ENCODE measurements at regions not wholly inside any gene's neighbourhood (a gene's known extent, or its start where the extent isn't known, plus 50 kb on each side); places are given as distances from the start of the nearest gene placed in this dataset.

DNA sequence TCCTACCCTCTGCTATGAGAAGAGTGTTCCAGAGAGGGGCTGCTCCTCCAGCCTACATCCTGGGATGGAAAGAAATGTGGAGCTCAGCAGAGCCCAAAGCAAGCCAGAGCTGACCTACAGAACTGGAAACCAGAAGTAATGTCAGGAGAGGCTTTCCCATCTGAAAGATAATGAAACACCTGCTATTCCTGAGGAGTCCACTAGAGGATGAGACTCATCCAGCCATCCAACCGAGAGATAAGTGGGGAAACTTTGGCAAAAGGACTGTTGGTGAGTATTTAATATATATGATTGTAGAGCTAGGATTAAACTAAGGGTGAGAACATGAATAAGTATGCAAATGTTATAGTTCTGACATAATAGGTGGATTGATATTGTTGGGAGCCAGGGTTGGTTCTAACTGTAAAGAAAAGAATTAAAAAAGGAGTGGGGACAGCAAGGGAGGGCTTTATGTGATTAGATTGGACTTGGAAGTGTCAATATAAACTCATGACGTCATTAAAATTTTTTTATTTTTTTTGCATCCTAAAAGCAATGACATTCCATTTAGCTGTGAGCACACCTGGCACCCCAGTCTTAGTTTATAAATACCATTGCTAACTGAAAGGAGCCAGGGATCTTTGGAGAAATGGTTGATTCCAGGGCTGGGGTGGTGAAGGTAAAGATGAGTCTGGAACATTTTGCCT, 312.8 kb upstream of the NFE2L3 start:
- Mint-ChIP-seq H3K27ac (no peak overlapping the region), H3K9me3 (no peaks in the 10 kb centered on the region), H3K4me3 (no peak overlapping the region), H3K4me1 (no peaks in the 10 kb centered on the region), H3K27me3 (peaks cover 16% of the 10 kb centered on the region), H3K36me3 (no peaks in the 10 kb centered on the region)

DNA sequence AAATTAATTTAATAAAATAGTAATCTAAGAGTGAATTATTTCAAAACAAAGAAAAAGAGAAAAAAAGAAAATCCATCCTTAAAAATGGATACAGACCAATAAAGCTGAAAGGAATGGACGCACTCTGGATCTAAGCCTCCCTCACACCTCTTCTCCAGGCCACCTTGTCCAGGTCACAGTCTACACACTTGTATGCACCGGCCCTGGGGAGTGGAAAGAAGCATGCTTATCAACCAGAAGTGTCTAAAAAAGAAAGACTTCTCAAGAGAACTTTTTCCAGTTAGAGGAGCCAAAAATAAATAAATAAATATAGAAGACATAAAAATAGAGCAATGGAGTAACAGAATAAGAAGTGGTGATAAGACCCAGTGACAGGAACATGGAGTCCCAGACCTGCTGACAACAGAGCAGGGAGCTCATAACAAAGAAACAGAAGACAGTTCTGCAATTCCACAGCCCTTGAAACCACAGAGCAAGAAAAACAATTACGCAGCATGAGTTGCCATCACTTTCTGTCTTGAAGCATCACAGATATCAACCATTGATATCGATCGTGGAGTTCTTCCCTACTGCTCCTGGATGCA, 311.7 kb upstream of the NFE2L3 start:
- Mint-ChIP-seq H3K36me3 (no peaks in the 10 kb centered on the region), H3K4me3 (no peak overlapping the region), H3K4me1 (no peaks in the 10 kb centered on the region)

GRCh38 chr7:25841575-25841974, 310.4 kb upstream of the NFE2L3 start:
- Mint-ChIP-seq H3K4me3 (no peak overlapping the region), H3K9me3 (no peaks in the 10 kb centered on the region), H3K27me3 (peaks cover 11% of the 10 kb centered on the region), H3K36me3 (no peaks in the 10 kb centered on the region), H3K4me1 (no peaks in the 10 kb centered on the region), H3K27ac (no peak overlapping the region)

More for the DNA sequence above, 311.7 kb upstream of the NFE2L3 start:
- Mint-ChIP-seq H3K27me3 (peaks cover 14% of the 10 kb centered on the region), H3K27ac (no peak overlapping the region), H3K9me3 (no peaks in the 10 kb centered on the region)

DNA sequence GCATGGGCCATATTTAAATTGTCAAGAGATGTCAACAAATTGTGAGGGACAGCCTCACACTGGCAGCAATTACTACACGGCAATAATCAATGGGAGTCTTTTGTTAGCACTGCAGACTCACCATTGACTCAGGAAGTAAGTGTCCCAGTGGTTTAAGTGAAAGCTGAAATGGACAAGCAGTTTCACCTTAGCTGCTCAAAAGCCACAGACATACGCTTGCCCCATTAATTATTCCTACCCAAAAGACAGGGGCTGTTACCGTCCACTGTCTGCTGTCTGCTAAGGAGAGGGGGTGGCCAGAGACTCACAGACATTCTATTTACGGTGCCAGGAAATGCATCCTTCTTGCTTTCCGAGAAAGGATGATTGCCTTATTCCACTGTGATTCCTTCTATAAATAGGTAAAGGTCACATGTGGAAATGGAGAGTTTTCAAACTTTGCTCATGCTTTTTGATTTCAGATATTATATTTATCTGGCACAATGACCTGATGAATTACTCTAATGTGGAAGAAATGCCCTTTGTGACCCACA, 309.7 kb upstream of the NFE2L3 start:
- H3K27me3 Mint-ChIP-seq = peaks cover 10% of the 10 kb centered on the region
- no peak overlapping the region for H3K27ac Mint-ChIP-seq
- no peaks in the 10 kb centered on the region for H3K36me3 Mint-ChIP-seq
- H3K9me3 Mint-ChIP-seq = no peaks in the 10 kb centered on the region
- H3K4me1 Mint-ChIP-seq = no peaks in the 10 kb centered on the region
- H3K4me3 Mint-ChIP-seq = no peak overlapping the region

DNA sequence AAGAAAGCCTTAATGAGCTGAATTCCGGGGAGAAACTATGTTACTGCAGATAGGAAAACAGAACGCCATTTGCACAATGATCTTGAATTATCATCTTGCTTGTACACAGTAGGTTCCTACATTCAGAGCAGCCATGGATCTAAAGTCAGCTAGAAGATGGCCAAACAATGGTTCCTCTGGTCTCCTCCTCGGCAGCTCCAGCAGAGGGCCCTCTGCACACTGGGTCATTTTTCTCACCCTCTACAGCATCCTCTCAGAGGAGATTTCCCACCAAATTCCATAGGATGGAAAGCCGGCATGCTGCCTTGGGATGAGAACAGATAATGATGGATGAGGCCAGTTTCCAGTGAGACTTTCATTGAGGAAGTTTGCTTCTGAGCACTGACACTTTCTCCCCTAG, 308.5 kb upstream of the NFE2L3 start:
- Mint-ChIP-seq H3K4me1 (no peaks in the 10 kb centered on the region), H3K4me3 (no peak overlapping the region), H3K36me3 (no peaks in the 10 kb centered on the region)

GRCh38 chr7:25844102-25844870, 307.7 kb upstream of the NFE2L3 start:
- no peak overlapping the region for H3K4me3 Mint-ChIP-seq
- H3K27me3 Mint-ChIP-seq = peaks cover 9% of the 10 kb centered on the region
- no peaks in the 10 kb centered on the region for H3K9me3 Mint-ChIP-seq
- H3K27ac Mint-ChIP-seq = no peak overlapping the region
- H3K4me1 Mint-ChIP-seq = no peaks in the 10 kb centered on the region
- no peaks in the 10 kb centered on the region for H3K36me3 Mint-ChIP-seq

More for the DNA sequence above, 308.5 kb upstream of the NFE2L3 start:
- H3K9me3 Mint-ChIP-seq = no peaks in the 10 kb centered on the region
- peaks cover 6% of the 10 kb centered on the region for H3K27me3 Mint-ChIP-seq
- no peak overlapping the region for H3K27ac Mint-ChIP-seq

- Mint-ChIP-seq H3K4me1 (no peaks in the 10 kb centered on the region), H3K36me3 (no peaks in the 10 kb centered on the region), H3K4me3 (no peak overlapping the region), H3K9me3 (no peaks in the 10 kb centered on the region), H3K27me3 (peaks cover 20% of the 10 kb centered on the region), H3K27ac (no peak overlapping the region)
These were observed 306.5 kb upstream of the NFE2L3 start for GRCh38 chr7:25845464-25845863.

- H3K36me3 Mint-ChIP-seq = no peaks in the 10 kb centered on the region
- H3K9me3 Mint-ChIP-seq = no peaks in the 10 kb centered on the region
- peaks cover 30% of the 10 kb centered on the region for H3K27me3 Mint-ChIP-seq
- H3K27ac Mint-ChIP-seq = no peak overlapping the region
- H3K4me1 Mint-ChIP-seq = peaks cover 5% of the 10 kb centered on the region
- H3K4me3 Mint-ChIP-seq = no peak overlapping the region
These were observed 305.3 kb upstream of the NFE2L3 start for GRCh38 chr7:25846722-25847121.

- Mint-ChIP-seq H3K9me3 (no peaks in the 10 kb centered on the region), H3K4me1 (peaks cover 8% of the 10 kb centered on the region), H3K4me3 (no peak overlapping the region), H3K27me3 (peaks cover 33% of the 10 kb centered on the region), H3K36me3 (no peaks in the 10 kb centered on the region), H3K27ac (no peak overlapping the region)
These were observed 304.5 kb upstream of the NFE2L3 start for GRCh38 chr7:25847336-25848070.

DNA sequence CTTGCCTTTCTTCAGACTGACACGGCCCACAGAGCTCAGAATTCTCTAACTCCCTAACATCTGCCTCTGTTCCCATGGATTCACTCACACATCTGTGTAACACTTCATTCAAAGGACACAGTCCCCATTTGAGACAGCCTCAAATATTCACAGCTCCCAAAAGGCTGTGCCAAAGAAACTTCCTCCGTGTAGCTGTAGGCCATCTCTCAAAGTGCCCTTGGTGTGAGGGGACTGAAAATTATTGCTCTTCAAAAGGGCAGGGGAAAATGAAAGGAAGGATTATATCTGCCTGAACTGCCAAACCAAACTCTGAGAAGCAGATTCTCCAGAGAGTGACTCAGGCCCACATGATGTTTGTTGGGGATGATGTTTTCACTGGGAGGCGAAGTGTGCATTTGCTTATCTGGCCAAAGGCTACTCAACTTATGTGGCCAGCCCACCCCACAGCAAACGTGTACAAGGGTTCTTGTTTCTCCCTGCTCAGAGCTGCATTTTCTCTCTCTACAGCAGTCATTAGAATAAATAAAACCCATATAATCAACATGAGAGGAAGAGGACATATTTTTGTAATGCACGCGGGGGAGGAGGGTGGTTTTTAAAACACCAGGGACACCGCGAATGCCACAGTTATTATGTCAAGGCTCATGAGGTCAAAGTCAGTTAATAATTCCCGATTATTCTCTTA, 302.4 kb upstream of the NFE2L3 start:
- H3K9me3 Mint-ChIP-seq = no peaks in the 10 kb centered on the region
- no peak overlapping the region for H3K4me3 Mint-ChIP-seq
- H3K36me3 Mint-ChIP-seq = no peaks in the 10 kb centered on the region
- no peak overlapping the region for H3K27ac Mint-ChIP-seq
- peaks cover 42% of the 10 kb centered on the region for H3K27me3 Mint-ChIP-seq
- H3K4me1 Mint-ChIP-seq = peaks cover 21% of the 10 kb centered on the region

DNA sequence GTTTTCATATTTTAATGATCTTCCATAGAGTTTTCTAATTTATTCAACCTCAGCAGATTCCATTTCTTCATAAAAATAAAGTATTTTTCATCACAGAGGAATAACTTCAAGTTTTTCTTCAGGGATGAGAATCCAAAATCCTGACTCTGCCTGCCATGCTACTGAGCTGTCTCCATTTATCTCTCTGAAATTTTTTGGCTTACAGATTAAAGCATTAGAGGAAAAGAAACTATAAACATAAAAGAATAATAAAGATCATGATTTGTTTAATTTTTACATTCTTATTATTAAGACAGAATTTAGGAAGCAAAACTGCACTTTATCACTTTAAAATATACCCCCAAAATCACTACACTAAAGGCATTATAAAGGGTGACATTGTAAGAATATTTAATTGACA, 301.8 kb upstream of the NFE2L3 start:
- Mint-ChIP-seq H3K4me1 (peaks cover 21% of the 10 kb centered on the region), H3K27me3 (peaks cover 46% of the 10 kb centered on the region), H3K36me3 (no peaks in the 10 kb centered on the region), H3K4me3 (no peak overlapping the region), H3K9me3 (no peaks in the 10 kb centered on the region), H3K27ac (no peak overlapping the region)

DNA sequence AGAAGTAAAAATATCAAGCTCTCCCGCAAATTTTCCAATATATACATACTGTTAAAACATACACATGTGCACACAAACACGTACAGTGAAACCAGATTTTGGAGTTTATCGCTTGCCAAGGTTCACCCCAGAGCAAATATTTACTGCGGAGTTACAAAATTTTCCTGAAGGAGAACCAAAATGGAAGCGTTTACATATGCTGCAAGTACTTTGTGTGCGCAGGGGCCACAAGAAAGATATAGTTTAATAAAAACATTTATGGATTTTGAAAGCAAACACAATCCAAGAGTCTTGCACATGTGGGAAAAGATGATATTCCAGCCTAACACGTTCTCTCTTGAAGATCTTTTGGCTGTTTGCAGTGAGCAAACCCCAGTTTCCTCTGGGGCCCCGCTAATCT, 301.3 kb upstream of the NFE2L3 start:
- Mint-ChIP-seq H3K27ac (no peak overlapping the region), H3K9me3 (no peaks in the 10 kb centered on the region), H3K4me1 (peaks cover 21% of the 10 kb centered on the region), H3K27me3 (peaks cover 49% of the 10 kb centered on the region), H3K4me3 (no peak overlapping the region), H3K36me3 (no peaks in the 10 kb centered on the region)

GRCh38 chr7:25851332-25852210, 300.4 kb upstream of the NFE2L3 start:
- Mint-ChIP-seq H3K27ac (peak overlapping the region; percentile 88), H3K4me1 (peaks cover 21% of the 10 kb centered on the region), H3K9me3 (no peaks in the 10 kb centered on the region), H3K36me3 (no peaks in the 10 kb centered on the region), H3K4me3 (peak overlapping the region; percentile 76), H3K27me3 (peaks cover 49% of the 10 kb centered on the region)

DNA sequence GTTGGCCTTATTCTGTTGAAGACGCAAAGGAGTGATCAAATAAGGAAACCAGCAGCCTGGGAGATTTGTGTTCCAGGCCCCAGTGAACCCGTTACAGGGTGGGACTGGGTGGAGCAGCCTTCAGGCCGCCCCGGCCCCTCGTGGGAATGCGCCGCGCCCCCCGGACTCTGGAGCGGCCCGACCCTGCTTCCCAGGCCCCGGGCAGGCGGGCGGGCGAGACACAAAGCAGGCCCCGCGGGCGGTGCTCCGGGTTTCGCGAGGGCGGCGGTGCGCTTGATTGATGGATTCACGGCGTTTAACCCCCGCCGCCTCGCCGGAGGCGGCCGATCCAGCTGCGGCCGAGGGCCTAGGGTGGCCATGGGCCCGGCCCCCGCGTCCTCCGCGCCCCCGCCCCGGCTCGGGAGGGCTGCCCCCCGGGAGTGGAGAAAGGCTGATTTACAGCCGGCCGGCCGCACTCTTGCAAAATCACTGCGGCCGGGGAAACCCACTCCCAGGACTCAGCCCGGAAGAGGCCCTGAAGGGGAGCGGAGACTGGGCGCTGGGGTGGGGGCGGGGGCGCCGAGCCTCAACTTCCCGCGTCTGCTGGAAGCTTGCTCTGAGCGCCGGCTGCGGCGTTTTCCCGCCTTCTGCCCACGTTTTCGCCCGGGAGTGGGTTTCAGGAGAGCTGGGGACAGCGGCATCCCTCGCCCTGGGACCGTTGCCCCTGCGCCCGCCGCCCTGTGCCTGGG, 299.6 kb upstream of the NFE2L3 start:
- Mint-ChIP-seq H3K4me1 (peaks cover 21% of the 10 kb centered on the region), H3K4me3 (peak overlapping the region; percentile 76), H3K36me3 (no peaks in the 10 kb centered on the region), H3K27me3 (peaks cover 49% of the 10 kb centered on the region), H3K27ac (no peak overlapping the region), H3K9me3 (no peaks in the 10 kb centered on the region)

Data from activated naive CD4-positive, alpha-beta T cell treated with anti-CD3 and anti-CD28 coated beads, Interleukin-2, amount 50 U/mL, for 24 hours (primary cell).